Hindlimb muscle (tissue), 1 donor: ENCODE measurements at regions not wholly inside any gene's neighbourhood (a gene's known extent, or its start where the extent isn't known, plus 50 kb on each side); places are given as distances from the start of the nearest gene placed in this dataset.

Experiments used
- DNase-seq: peaks from one replicate; pipeline ENCODE4 v3.0.0-alpha.2; 2013

GRCh38 chr5:44868541-44868940 is 59.8 kb downstream of the MRPS30 start:
- no peak for DNase-seq

- DNase-seq, result no peak
Measured at GRCh38 chr5:44869928-44870327, 61.2 kb downstream of the MRPS30 start.

- no peak for DNase-seq
Measured at GRCh38 chr5:44870430-44870829, 61.7 kb downstream of the MRPS30 start.

GRCh38 chr5:44871401-44871800 is 62.7 kb downstream of the MRPS30 start:
- no peak for DNase-seq

- no peak for DNase-seq
Measured at GRCh38 chr5:44875661-44876605, 67.2 kb downstream of the MRPS30 start.

- no peak for DNase-seq
Measured at GRCh38 chr5:44881266-44881665, 72.5 kb downstream of the MRPS30 start.

- no peak for DNase-seq
Measured at GRCh38 chr5:44884036-44884435, 75.3 kb downstream of the MRPS30 start.

GRCh38 chr5:44885903-44886302 is 77.2 kb downstream of the MRPS30 start:
- DNase-seq, result no peak

GRCh38 chr5:44887722-44888121 is 79.0 kb downstream of the MRPS30 start:
- no peak for DNase-seq

GRCh38 chr5:44888435-44888834 is 79.7 kb downstream of the MRPS30 start:
- DNase-seq, result no peak

GRCh38 chr5:44891116-44891515 is 82.4 kb downstream of the MRPS30 start:
- DNase-seq, result no peak

GRCh38 chr5:44900273-44900954 is 91.7 kb downstream of the MRPS30 start:
- DNase-seq, result no peak

- no peak for DNase-seq
Measured at GRCh38 chr5:44907396-44907795, 98.6 kb downstream of the MRPS30 start.

GRCh38 chr5:44909004-44909403 is 100.3 kb downstream of the MRPS30 start:
- DNase-seq, result peak; percentile 43

- DNase-seq, result no peak
Measured at GRCh38 chr5:44911501-44911900, 102.8 kb downstream of the MRPS30 start.

- DNase-seq, result no peak
Measured at GRCh38 chr5:44914221-44914620, 105.5 kb downstream of the MRPS30 start.

GRCh38 chr5:44919560-44919959 is 110.8 kb downstream of the MRPS30 start:
- no peak for DNase-seq

GRCh38 chr5:44927115-44927733 is 118.5 kb downstream of the MRPS30 start:
- DNase-seq, result no peak

GRCh38 chr5:44932922-44933585 is 124.3 kb downstream of the MRPS30 start:
- no peak for DNase-seq

- DNase-seq, result no peak
Measured at GRCh38 chr5:44933686-44934085, 124.9 kb downstream of the MRPS30 start.

GRCh38 chr5:44935262-44935661 is 126.5 kb downstream of the MRPS30 start:
- DNase-seq, result no peak

GRCh38 chr5:44935871-44936270 is 127.1 kb downstream of the MRPS30 start:
- no peak for DNase-seq

GRCh38 chr5:44942524-44943001 is 133.8 kb downstream of the MRPS30 start:
- no peak for DNase-seq
